Activated B cell treated with CpG ODN at 0.5 μM for 24 hours (primary cell): ENCODE measurements at regions not wholly inside any gene's neighbourhood (a gene's known extent, or its start where the extent isn't known, plus 50 kb on each side); places are given as distances from the start of the nearest gene placed in this dataset.

Source experiments
- ATAC-seq: fragments of 200-7000 bp; cut with Tn5 transposase; one replicate; pipeline ENCODE4 v1.10.0; 2021; ENCODE audit warnings: low read depth, mild to moderate bottlenecking, moderate library complexity
- CTCF ChIA-PET: fragments of 350-600 bp; sonication (Branson Sonifier 250); formaldehyde crosslinking; loops from one replicate; lab custom pipeline; 2021; ENCODE audit warnings: antibody characterized with exemption; lab: Charles Lee
- POLR2A ChIA-PET: fragments of 350-600 bp; sonication (Branson Sonifier 250); formaldehyde crosslinking; loops from one replicate; lab custom pipeline; 2021; ENCODE audit warnings: antibody characterized with exemption; lab: Charles Lee
- DNase-seq: peaks from one replicate; pipeline ENCODE4 v3.0.0; 2022
- H3K27ac Mint-ChIP-seq: one replicate; pipeline ENCODE4 v1.8.0; 2020; ENCODE audit warnings: mixed read lengths
- H3K27me3 Mint-ChIP-seq: one replicate; pipeline ENCODE4 v1.8.0; 2021; ENCODE audit warnings: mixed read lengths
- H3K36me3 Mint-ChIP-seq: one replicate; pipeline ENCODE4 v1.8.0; 2021; ENCODE audit warnings: low read depth, mixed read lengths
- H3K4me1 Mint-ChIP-seq: one replicate; pipeline ENCODE4 v1.8.0; 2021; ENCODE audit warnings: mixed read lengths
- H3K4me3 Mint-ChIP-seq: one replicate; pipeline ENCODE4 v1.8.0; 2020; ENCODE audit warnings: mild to moderate bottlenecking, mixed read lengths
- H3K9me3 Mint-ChIP-seq: one replicate; pipeline ENCODE4 v1.8.0; 2020; ENCODE audit warnings: mixed read lengths
- CTCF ChIP-seq: fragments of 200-600 bp; IDR thresholded peaks from one replicate; pipeline ENCODE4 v1.8.0; 2022; ENCODE audit warnings: antibody characterized with exemption, mild to moderate bottlenecking
- intact Hi-C: fragments of 100-400 bp; cut with micrococcal nuclease; formaldehyde crosslinking; loops from one replicate; pipeline ENCODE4 v1.15.1; 2024

- Mint-ChIP-seq H3K4me1 (no peaks in the 10 kb centered on the region), H3K4me3 (no peak overlapping the region), H3K27ac (no peak overlapping the region), H3K36me3 (no peaks in the 10 kb centered on the region), H3K27me3 (no peaks in the 10 kb centered on the region), H3K9me3 (peaks cover 5% of the 10 kb centered on the region)
- ChIA-PET POLR2A (no interaction called here), CTCF (no interaction called here)
- TF ChIP-seq CTCF: no peak
- intact Hi-C loops: no loop called here
- no peak for DNase-seq
- no peak for ATAC-seq
Observed at GRCh38 chr4:95898226-95898625, 58.3 kb downstream of the PDHA2 start.

DNA sequence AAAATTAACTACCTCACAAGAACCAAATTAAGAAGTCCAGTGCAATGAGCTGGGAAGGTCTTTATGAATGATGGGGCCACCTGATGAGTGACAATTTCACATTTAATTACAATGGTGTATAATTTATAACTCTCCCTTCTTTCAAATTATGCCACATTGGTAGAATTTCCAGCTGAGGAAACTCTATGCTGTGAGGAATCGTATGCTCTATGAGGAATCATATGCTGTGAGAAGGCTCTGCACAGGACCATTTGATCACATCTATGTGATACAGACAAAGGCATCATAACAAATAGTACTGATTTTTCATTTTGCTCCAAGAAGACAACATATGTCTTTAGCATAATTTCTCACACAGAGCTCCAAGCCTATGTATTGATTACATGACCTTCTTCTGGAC lies 69.3 kb downstream of the PDHA2 start:
- H3K9me3 Mint-ChIP-seq: peaks cover 9% of the 10 kb centered on the region
- DNase-seq (no peak), ATAC-seq (no peak)
- intact Hi-C loops: no loop called here
- CTCF ChIA-PET: no interaction called here
- H3K27ac Mint-ChIP-seq: no peak overlapping the region
- no peak for TF ChIP-seq CTCF
- H3K27me3 Mint-ChIP-seq: no peaks in the 10 kb centered on the region
- H3K4me3 Mint-ChIP-seq: no peak overlapping the region
- POLR2A ChIA-PET: no interaction called here
- H3K4me1 Mint-ChIP-seq: no peaks in the 10 kb centered on the region
- no peaks in the 10 kb centered on the region for H3K36me3 Mint-ChIP-seq

- ATAC-seq (no peak), DNase-seq (no peak)
- no peak overlapping the region for H3K4me3 Mint-ChIP-seq
- H3K27me3 Mint-ChIP-seq: no peaks in the 10 kb centered on the region
- no peaks in the 10 kb centered on the region for H3K36me3 Mint-ChIP-seq
- H3K27ac Mint-ChIP-seq: no peak overlapping the region
- H3K9me3 Mint-ChIP-seq: peaks cover 9% of the 10 kb centered on the region
- H3K4me1 Mint-ChIP-seq: no peaks in the 10 kb centered on the region
- CTCF ChIA-PET: no interaction called here
- TF ChIP-seq CTCF: no peak
- intact Hi-C loops: no loop called here
- POLR2A ChIA-PET: no interaction called here
Observed at GRCh38 chr4:95910749-95911148, 70.9 kb downstream of the PDHA2 start.

DNA sequence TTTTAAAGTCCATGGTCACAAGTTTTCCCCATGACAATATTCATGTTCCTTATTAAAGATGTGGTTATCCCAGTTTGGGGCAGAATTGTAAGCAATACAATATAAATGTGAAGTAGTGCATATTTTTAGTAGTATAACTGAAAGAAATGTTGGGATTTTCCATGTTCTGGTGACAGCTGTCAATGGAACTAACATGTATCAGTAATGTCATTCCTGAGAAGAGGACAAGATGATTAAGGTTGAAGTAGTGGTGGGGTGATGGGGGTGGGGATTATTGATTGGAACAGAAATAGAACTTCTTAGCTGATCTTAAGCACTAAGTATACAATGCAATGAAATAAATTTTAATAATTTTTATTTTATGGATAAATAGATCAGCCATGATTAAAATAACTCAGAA lies 81.6 kb downstream of the PDHA2 start:
- no peak for DNase-seq
- Mint-ChIP-seq H3K27ac (no peak overlapping the region), H3K27me3 (no peaks in the 10 kb centered on the region), H3K9me3 (peaks cover 19% of the 10 kb centered on the region), H3K36me3 (no peaks in the 10 kb centered on the region), H3K4me3 (no peak overlapping the region), H3K4me1 (no peaks in the 10 kb centered on the region)
- ChIA-PET POLR2A (no interaction called here), CTCF (no interaction called here)
- ATAC-seq: no peak
- intact Hi-C loops: no loop called here
- TF ChIP-seq CTCF: no peak

GRCh38 chr4:95929448-95930064 lies 89.7 kb downstream of the PDHA2 start:
- Mint-ChIP-seq H3K9me3 (peaks cover 17% of the 10 kb centered on the region), H3K36me3 (no peaks in the 10 kb centered on the region), H3K27me3 (no peaks in the 10 kb centered on the region), H3K27ac (no peak overlapping the region), H3K4me1 (no peaks in the 10 kb centered on the region), H3K4me3 (no peak overlapping the region)
- DNase-seq (no peak), ATAC-seq (no peak)
- CTCF ChIA-PET: no interaction called here
- intact Hi-C loops: no loop called here
- no peak for TF ChIP-seq CTCF
- POLR2A ChIA-PET: no interaction called here
